ENCODE measurements at regions not wholly inside any gene's neighbourhood (a gene's known extent, or its start where the extent isn't known, plus 50 kb on each side); places are given as distances from the start of the nearest gene placed in this dataset.

DNA sequence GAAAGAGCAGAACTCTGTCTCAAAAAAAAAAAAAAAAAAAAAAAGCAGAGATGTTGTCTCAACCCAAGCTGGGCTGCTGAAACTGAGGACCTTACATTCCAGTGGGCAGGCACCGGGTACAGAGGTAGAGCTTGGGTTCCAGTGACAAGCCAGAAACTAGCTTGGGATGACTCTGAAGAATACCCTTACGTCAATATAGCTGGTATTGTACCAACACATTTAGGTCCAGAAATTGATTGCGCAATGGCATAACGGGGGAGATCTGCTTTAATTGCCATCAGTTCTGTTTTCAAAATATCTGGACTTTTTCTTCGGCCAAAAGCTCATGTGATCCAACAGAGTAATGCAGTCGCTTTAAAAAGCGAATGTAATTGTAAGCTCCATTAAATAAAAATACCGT, 103.1 kb upstream of the UBL3 start:
- BruUV-seq (replicated peaks) = no TSS peak
- CTCF ChIA-PET (ENCODE audit: unreplicated experiment) = interaction anchor here (0.5 kb wide), 2 partner anchors 48 to 947 kb away, joined by 3 read pairs; no protein-coding TSS in a partner anchor
- no peak overlapping the region for H3K4me2 ChIP-seq (ENCODE audit: low read length)

DNA sequence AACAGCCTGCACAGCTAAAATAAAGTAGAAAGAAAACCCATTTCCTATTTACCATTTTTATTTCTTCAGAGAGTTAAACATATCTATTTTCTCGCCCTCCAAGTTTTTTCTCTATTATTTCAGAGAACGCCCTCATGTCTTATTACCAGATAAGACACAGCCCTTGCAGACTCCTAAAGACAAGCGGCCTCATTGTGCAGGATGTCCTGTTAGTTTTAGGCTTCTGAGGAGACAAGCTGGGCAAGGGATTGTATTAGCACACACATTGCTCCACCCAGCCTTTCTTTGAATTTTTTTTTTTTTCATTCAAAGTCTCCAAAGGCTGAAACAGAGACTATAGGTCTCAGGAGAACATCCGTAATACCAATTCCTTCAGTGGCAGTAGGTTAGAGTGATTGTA, 101.8 kb upstream of the UBL3 start:
- intact Hi-C loops (cut with micrococcal nuclease; ENCODE audit: unreplicated experiment) = no loop called here
- POLR2A ChIA-PET = no interaction called here
- no TSS peak for BruUV-seq (replicated peaks)

More for the DNA sequence above, 103.1 kb upstream of the UBL3 start:
- no peak overlapping the region for H2AFZ ChIP-seq (ENCODE audit: low read length)
- POLR2A ChIA-PET = interaction anchor here (0.6 kb wide), 3 partner anchors 46 to 71 kb away, joined by 3 to 7 read pairs (median 3); no protein-coding TSS in a partner anchor
- no peak overlapping the region for H3K27ac ChIP-seq (ENCODE audit: low read depth, low read length, poor library complexity, severe bottlenecking)
- intact Hi-C loops (cut with micrococcal nuclease; ENCODE audit: unreplicated experiment) = no loop called here
- H3K36me3 ChIP-seq (ENCODE audit: insufficient read depth, low read length) = no peaks in the 10 kb centered on the region
- H3K79me2 ChIP-seq (ENCODE audit: insufficient read depth, low read depth, low read length) = no peaks in the 10 kb centered on the region
- H3K9me2 ChIP-seq (ENCODE audit: insufficient read depth, low read length) = no peaks in the 10 kb centered on the region
- H3K4me3 ChIP-seq (ENCODE audit: low read depth, low read length, poor library complexity, severe bottlenecking) = no peak overlapping the region
- H4K20me1 ChIP-seq (ENCODE audit: insufficient read depth, low read length) = no peaks in the 10 kb centered on the region
- H3K9me3 ChIP-seq (ENCODE audit: low read length) = no peaks in the 10 kb centered on the region
- no peak for TF ChIP-seq CTCF (conservative IDR thresholded peaks at IDR 0.05; ENCODE audit: low read length)
- no peak for TF ChIP-seq EZH2phosphoT487 (IDR thresholded peaks at IDR 0.05; ENCODE audit: borderline replicate concordance, low read depth, low read length)
- no peak for DNase-seq (ENCODE audit: low spot score)
- H3K4me1 ChIP-seq (ENCODE audit: insufficient read depth, low read length, poor library complexity, severe bottlenecking) = no peaks in the 10 kb centered on the region

More for the DNA sequence above, 101.8 kb upstream of the UBL3 start:
- no peak for DNase-seq (ENCODE audit: low spot score)
- H3K79me2 ChIP-seq (ENCODE audit: insufficient read depth, low read depth, low read length) = no peaks in the 10 kb centered on the region
- no peak overlapping the region for H3K27ac ChIP-seq (ENCODE audit: low read depth, low read length, poor library complexity, severe bottlenecking)
- H3K4me3 ChIP-seq (ENCODE audit: low read depth, low read length, poor library complexity, severe bottlenecking) = no peak overlapping the region
- no peak for TF ChIP-seq CTCF (conservative IDR thresholded peaks at IDR 0.05; ENCODE audit: low read length)
- no peak for TF ChIP-seq EZH2phosphoT487 (IDR thresholded peaks at IDR 0.05; ENCODE audit: borderline replicate concordance, low read depth, low read length)
- no peaks in the 10 kb centered on the region for H3K4me1 ChIP-seq (ENCODE audit: insufficient read depth, low read length, poor library complexity, severe bottlenecking)
- CTCF ChIA-PET (ENCODE audit: unreplicated experiment) = no interaction called here
- no peak overlapping the region for H2AFZ ChIP-seq (ENCODE audit: low read length)
- H3K4me2 ChIP-seq (ENCODE audit: low read length) = no peak overlapping the region
- no peaks in the 10 kb centered on the region for H3K9me3 ChIP-seq (ENCODE audit: low read length)
- no peaks in the 10 kb centered on the region for H3K36me3 ChIP-seq (ENCODE audit: insufficient read depth, low read length)
- no peaks in the 10 kb centered on the region for H4K20me1 ChIP-seq (ENCODE audit: insufficient read depth, low read length)
- no peaks in the 10 kb centered on the region for H3K9me2 ChIP-seq (ENCODE audit: insufficient read depth, low read length)

All from OCI-LY7 (cell line).